Body of pancreas (tissue), 4 donors: ENCODE measurements at regions not wholly inside any gene's neighbourhood (a gene's known extent, or its start where the extent isn't known, plus 50 kb on each side); places are given as distances from the start of the nearest gene placed in this dataset.

Experiments
- ATAC-seq: fragments of 150-250 bp; one replicate; pipeline ENCODE4 v1.9.1; 2016
- DNase-seq, 4 donors: peaks; one replicate each; pipeline ENCODE4 v3.0.0-alpha.2; 2019
- H3K27ac ChIP-seq, 4 donors: fragments of 200-600 bp; sonication (generic); 1 replicate in 3 of 4; 2 replicates in 1 of 4; pipeline versions ENCODE4 v1.5.1 to v1.6.1; 2016 to 2019; ENCODE audit warnings: mild to moderate bottlenecking in 1 of 4, mixed read lengths in 1 of 4, moderate library complexity in 1 of 4
- H3K27me3 ChIP-seq, 2 donors: fragments of 200-600 bp; sonication (generic); one replicate each; pipeline ENCODE4 v1.6.0; 2016; ENCODE audit warnings: mild to moderate bottlenecking in 1 of 2
- H3K36me3 ChIP-seq, 2 donors: fragments of 200-600 bp; sonication (generic); replicated peaks in 1 of 2; 2 replicates each; pipeline ENCODE4 v1.5.1; 2016; ENCODE audit warnings: low read depth in 2 of 2; ENCODE audit not compliant: insufficient read depth in 1 of 2
- H3K4me1 ChIP-seq: fragments of 200-600 bp; sonication (generic); one replicate; pipeline ENCODE4 v1.6.0; 2016
- H3K4me3 ChIP-seq, 2 donors: fragments of 200-600 bp; sonication (generic); 1 replicate in 1 of 2; 2 replicates in 1 of 2; pipeline ENCODE4 v1.5.1; 2016 to 2019
- H3K9me3 ChIP-seq, 3 donors: fragments of 200-600 bp; sonication (generic); 1 replicate in 2 of 3; 2 replicates in 1 of 3; pipeline ENCODE4 v1.5.1; 2016
- CTCF ChIP-seq, 7 experiments: fragments of 450-650 bp in 4 of 7; fragments of 200-600 bp in 3 of 7; sonication (generic) in 3 of 7; IDR thresholded peaks; one replicate each; pipeline ENCODE4 v1.5.1; 2016 to 2019; ENCODE audit warnings: antibody characterized with exemption in 7 of 7
- POLR2A ChIP-seq, 3 donors: fragments of 450-650 bp; IDR thresholded peaks; one replicate each; pipeline ENCODE4 v1.6.1; 2016; ENCODE audit warnings: antibody characterized with exemption in 3 of 3, mild to moderate bottlenecking in 2 of 3
- WGBS, 2 donors: methylation state at CpG; one replicate each; pipeline ENCODE4 v1.1.5; 2017; 5-methylcytosine and 5-hydroxymethylcytosine counted together
- intact Hi-C: fragments of 100-400 bp; cut with DNase I; formaldehyde crosslinking; loops from one replicate; pipeline ENCODE4 v1.15.1; 2023

GRCh38 chr2:105451571-105452166 lies 52.8 kb upstream of the FHL2 start:
- TF ChIP-seq POLR2A (IDR thresholded peaks at IDR 0.05) (no peak), CTCF (IDR thresholded peaks at IDR 0.05) (no peak)
- no peak overlapping the region for H3K4me3 ChIP-seq
- H3K9me3 ChIP-seq = no peaks in the 10 kb centered on the region
- DNase-seq (no peak), ATAC-seq (no peak)
- no peaks in the 10 kb centered on the region for H3K4me1 ChIP-seq
- no peak overlapping the region for H3K27ac ChIP-seq
- 68 to 77% methylated on average over 5 of the region's 5 CpGs for WGBS, 2 donors
- no peaks in the 10 kb centered on the region for H3K36me3 ChIP-seq
- intact Hi-C loops = no loop called here
- no peaks in the 10 kb centered on the region for H3K27me3 ChIP-seq

GRCh38 chr2:105450471-105450870 lies 51.6 kb upstream of the FHL2 start:
- no peak for DNase-seq
- no peaks in the 10 kb centered on the region for H3K4me1 ChIP-seq
- H3K27me3 ChIP-seq = no peaks in the 10 kb centered on the region
- TF ChIP-seq POLR2A (IDR thresholded peaks at IDR 0.05) (no peak), CTCF (IDR thresholded peaks at IDR 0.05) (no peak)
- H3K4me3 ChIP-seq = no peak overlapping the region
- intact Hi-C loops = no loop called here
- H3K36me3 ChIP-seq = no peaks in the 10 kb centered on the region
- ATAC-seq = no peak
- no peaks in the 10 kb centered on the region for H3K9me3 ChIP-seq
- H3K27ac ChIP-seq = no peak overlapping the region
- WGBS, 2 donors = 44 to 54% methylated on average over 6 of the region's 6 CpGs

GRCh38 chr2:105449076-105449475 lies 50.2 kb upstream of the FHL2 start:
- Histone ChIP-seq H3K9me3 (no peaks in the 10 kb centered on the region), H3K4me1 (no peaks in the 10 kb centered on the region), H3K36me3 (no peaks in the 10 kb centered on the region), H3K27ac (no peak overlapping the region), H3K4me3 (no peak overlapping the region), H3K27me3 (no peaks in the 10 kb centered on the region)
- WGBS, 2 donors = 41 to 51% methylated on average over 3 of the region's 3 CpGs
- DNase-seq = no peak
- TF ChIP-seq CTCF (IDR thresholded peaks at IDR 0.05) (no peak), POLR2A (IDR thresholded peaks at IDR 0.05) (no peak)
- no peak for ATAC-seq
- intact Hi-C loops = no loop called here
